ENCODE measurements at regions not wholly inside any gene's neighbourhood (a gene's known extent, or its start where the extent isn't known, plus 50 kb on each side); places are given as distances from the start of the nearest gene placed in this dataset.

GRCh38 chr4:111018216-111018615 lies 395.3 kb upstream of the PITX2 start:
- H3K27ac ChIP-seq, result no peak overlapping the region
- H2AFZ ChIP-seq (ENCODE audit: low read depth), result no peak overlapping the region
- no peak for TF ChIP-seq CTCF (conservative IDR thresholded peaks at IDR 0.05; ENCODE audit: low read depth, low read length)

GRCh38 chr4:111020476-111020875 lies 397.6 kb upstream of the PITX2 start:
- Histone ChIP-seq H3K27ac (no peak overlapping the region), H2AFZ (ENCODE audit: low read depth) (no peak overlapping the region), H3K27me3 (ENCODE audit: insufficient read depth, low read depth) (no peaks in the 10 kb centered on the region), H3K4me3 (IDR thresholded peaks at IDR 0.05; ENCODE audit: insufficient read depth, low read depth, low read length) (no peak overlapping the region), H3K9ac (no peak overlapping the region), H3K36me3 (ENCODE audit: insufficient read depth) (no peaks in the 10 kb centered on the region), H3K79me2 (ENCODE audit: insufficient read depth, low read depth) (no peaks in the 10 kb centered on the region), H4K20me1 (ENCODE audit: insufficient read depth) (no peaks in the 10 kb centered on the region), H3K4me2 (no peak overlapping the region), H3K4me1 (ENCODE audit: low read depth, poor library complexity, severe bottlenecking) (no peaks in the 10 kb centered on the region)
- no peak for TF ChIP-seq CTCF (conservative IDR thresholded peaks at IDR 0.05; ENCODE audit: low read depth, low read length)

More at GRCh38 chr4:111018216-111018615, 395.3 kb upstream of the PITX2 start:
- Histone ChIP-seq H3K4me2 (no peak overlapping the region), H3K4me3 (IDR thresholded peaks at IDR 0.05; ENCODE audit: insufficient read depth, low read depth, low read length) (no peak overlapping the region), H3K4me1 (ENCODE audit: low read depth, poor library complexity, severe bottlenecking) (no peaks in the 10 kb centered on the region), H4K20me1 (ENCODE audit: insufficient read depth) (no peaks in the 10 kb centered on the region), H3K36me3 (ENCODE audit: insufficient read depth) (no peaks in the 10 kb centered on the region), H3K9ac (no peak overlapping the region), H3K27me3 (ENCODE audit: insufficient read depth, low read depth) (no peaks in the 10 kb centered on the region), H3K79me2 (ENCODE audit: insufficient read depth, low read depth) (no peaks in the 10 kb centered on the region)

- H3K27ac ChIP-seq, result no peak overlapping the region
- H3K9ac ChIP-seq, result no peak overlapping the region
- no peaks in the 10 kb centered on the region for H3K36me3 ChIP-seq (ENCODE audit: insufficient read depth)
- no peak overlapping the region for H2AFZ ChIP-seq (ENCODE audit: low read depth)
- H3K27me3 ChIP-seq (ENCODE audit: insufficient read depth, low read depth), result no peaks in the 10 kb centered on the region
- no peaks in the 10 kb centered on the region for H3K4me1 ChIP-seq (ENCODE audit: low read depth, poor library complexity, severe bottlenecking)
- TF ChIP-seq CTCF (conservative IDR thresholded peaks at IDR 0.05; ENCODE audit: low read depth, low read length), result no peak
- no peak overlapping the region for H3K4me3 ChIP-seq (IDR thresholded peaks at IDR 0.05; ENCODE audit: insufficient read depth, low read depth, low read length)
- no peaks in the 10 kb centered on the region for H4K20me1 ChIP-seq (ENCODE audit: insufficient read depth)
- H3K79me2 ChIP-seq (ENCODE audit: insufficient read depth, low read depth), result no peaks in the 10 kb centered on the region
- no peak overlapping the region for H3K4me2 ChIP-seq
Measured at GRCh38 chr4:111020961-111021360, 398.1 kb upstream of the PITX2 start.

- no peak for TF ChIP-seq CTCF (conservative IDR thresholded peaks at IDR 0.05; ENCODE audit: low read depth, low read length)
- no peak overlapping the region for H3K4me3 ChIP-seq (IDR thresholded peaks at IDR 0.05; ENCODE audit: insufficient read depth, low read depth, low read length)
- no peaks in the 10 kb centered on the region for H3K36me3 ChIP-seq (ENCODE audit: insufficient read depth)
- no peaks in the 10 kb centered on the region for H3K27me3 ChIP-seq (ENCODE audit: insufficient read depth, low read depth)
- no peaks in the 10 kb centered on the region for H4K20me1 ChIP-seq (ENCODE audit: insufficient read depth)
- H3K27ac ChIP-seq, result no peak overlapping the region
- no peaks in the 10 kb centered on the region for H3K4me1 ChIP-seq (ENCODE audit: low read depth, poor library complexity, severe bottlenecking)
- no peaks in the 10 kb centered on the region for H3K79me2 ChIP-seq (ENCODE audit: insufficient read depth, low read depth)
- no peak overlapping the region for H3K4me2 ChIP-seq
- H2AFZ ChIP-seq (ENCODE audit: low read depth), result no peak overlapping the region
- H3K9ac ChIP-seq, result no peak overlapping the region
Measured at GRCh38 chr4:111022758-111023157, 399.9 kb upstream of the PITX2 start.
